HL-60 (cell line): ENCODE measurements at regions not wholly inside any gene's neighbourhood (a gene's known extent, or its start where the extent isn't known, plus 50 kb on each side); places are given as distances from the start of the nearest gene placed in this dataset.

ENCODE experiments used
- CTCF ChIP-seq: IDR thresholded peaks from one replicate; pipeline ENCODE4 v1.5.1; 2011; ENCODE audit warnings: low read length, control low read depth, inconsistent platforms; ENCODE audit not compliant: insufficient read depth
- GABPA ChIP-seq: IDR thresholded peaks from 2 replicates; pipeline ENCODE4 v1.6.1; 2012; ENCODE audit warnings: low read depth
- POLR2AphosphoS5 ChIP-seq: IDR thresholded peaks from 2 replicates; pipeline ENCODE4 v1.6.1; 2012; ENCODE audit warnings: low read depth

DNA sequence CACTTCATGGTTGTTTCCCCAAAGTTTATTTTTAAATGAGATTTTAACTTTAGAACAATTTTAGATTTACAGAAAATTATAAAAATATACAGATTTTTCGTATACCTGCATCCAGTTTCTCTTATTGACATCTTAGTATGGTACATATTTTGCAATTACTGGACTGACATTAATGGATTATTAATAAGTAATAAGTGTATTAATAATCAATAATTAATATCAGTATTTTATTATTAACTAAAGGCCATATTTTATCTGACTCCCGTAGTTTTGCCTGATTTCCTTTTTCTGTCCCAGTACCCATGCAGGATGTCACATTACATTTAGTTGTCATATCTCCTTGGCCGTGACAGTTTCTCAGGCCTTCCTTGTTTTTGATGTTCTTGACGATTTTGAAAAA, 307.0 kb downstream of the C6orf118 start:
- TF ChIP-seq CTCF (no peak), POLR2AphosphoS5 (no peak), GABPA (no peak)
